ENCODE measurements at regions not wholly inside any gene's neighbourhood (a gene's known extent, or its start where the extent isn't known, plus 50 kb on each side); places are given as distances from the start of the nearest gene placed in this dataset.

GRCh38 chr17:22599322-22599721 is 907.0 kb downstream of the KCNJ18 start:
- DNase-seq (ENCODE audit: extremely low spot score): no peak
- ChIA-PET POLR2A (no interaction called here), CTCF (no interaction called here)
- TF ChIP-seq FOXM1 (IDR thresholded peaks at IDR 0.05; ENCODE audit: borderline replicate concordance) (no peak), L3MBTL2 (conservative IDR thresholded peaks at IDR 0.05) (no peak), PKNOX1 (IDR thresholded peaks at IDR 0.05) (no peak), LEF1 (IDR thresholded peaks at IDR 0.05; ENCODE audit: borderline replicate concordance) (no peak), TARDBP (IDR thresholded peaks at IDR 0.05) (no peak), HDGF (IDR thresholded peaks at IDR 0.05; ENCODE audit: borderline replicate concordance) (no peak), SP1 (IDR thresholded peaks at IDR 0.05) (no peak), ARNT (IDR thresholded peaks at IDR 0.05) (no peak), ELF4 (IDR thresholded peaks at IDR 0.05) (no peak), ZNF384 (IDR thresholded peaks at IDR 0.05) (no peak), CTBP1 (IDR thresholded peaks at IDR 0.05; ENCODE audit: borderline replicate concordance) (no peak), BHLHE40 (IDR thresholded peaks at IDR 0.05; ENCODE audit: borderline replicate concordance) (no peak), FOXA1 (IDR thresholded peaks at IDR 0.05) (no peak), FOXK2 (IDR thresholded peaks at IDR 0.05) (no peak)

- POLR2A ChIA-PET: no interaction called here
- no peak for DNase-seq (ENCODE audit: extremely low spot score)
- TF ChIP-seq CTBP1 (IDR thresholded peaks at IDR 0.05; ENCODE audit: borderline replicate concordance): no peak
- TF ChIP-seq TARDBP (IDR thresholded peaks at IDR 0.05): no peak
- TF ChIP-seq BHLHE40 (IDR thresholded peaks at IDR 0.05; ENCODE audit: borderline replicate concordance): no peak
- TF ChIP-seq LEF1 (IDR thresholded peaks at IDR 0.05; ENCODE audit: borderline replicate concordance): no peak
- no peak for TF ChIP-seq FOXK2 (IDR thresholded peaks at IDR 0.05)
- TF ChIP-seq NFRKB (IDR thresholded peaks at IDR 0.05): no peak
- TF ChIP-seq SUZ12 (IDR thresholded peaks at IDR 0.05): no peak
- no peak for TF ChIP-seq SP1 (IDR thresholded peaks at IDR 0.05)
- no peak for TF ChIP-seq ELF4 (IDR thresholded peaks at IDR 0.05)
- no peak for TF ChIP-seq ZNF384 (IDR thresholded peaks at IDR 0.05)
Measured at GRCh38 chr17:22600644-22601298, 908.4 kb downstream of the KCNJ18 start.

More at GRCh38 chr17:22600644-22601298, 908.4 kb downstream of the KCNJ18 start:
- CTCF ChIA-PET: no interaction called here

Measured in HEK293T (cell line).